Thyroid gland (tissue), 4 donors: ENCODE measurements at regions not wholly inside any gene's neighbourhood (a gene's known extent, or its start where the extent isn't known, plus 50 kb on each side); places are given as distances from the start of the nearest gene placed in this dataset.

ENCODE experiments used
- CTCF ChIP-seq, 6 experiments: fragments of 200-600 bp in 3 of 6; fragments of 450-650 bp in 3 of 6; sonication (generic) in 3 of 6; IDR thresholded peaks; one replicate each; pipeline ENCODE4 v1.5.1; 2016 to 2019; ENCODE audit warnings: antibody characterized with exemption in 6 of 6, mild to moderate bottlenecking in 2 of 6, inconsistent platforms in 1 of 6, moderate library complexity in 1 of 6
- POLR2A ChIP-seq, 2 donors: fragments of 450-650 bp; IDR thresholded peaks; one replicate each; pipeline ENCODE4 v1.6.1; 2017; ENCODE audit warnings: antibody characterized with exemption in 2 of 2, mild to moderate bottlenecking in 2 of 2, moderate library complexity in 1 of 2

DNA sequence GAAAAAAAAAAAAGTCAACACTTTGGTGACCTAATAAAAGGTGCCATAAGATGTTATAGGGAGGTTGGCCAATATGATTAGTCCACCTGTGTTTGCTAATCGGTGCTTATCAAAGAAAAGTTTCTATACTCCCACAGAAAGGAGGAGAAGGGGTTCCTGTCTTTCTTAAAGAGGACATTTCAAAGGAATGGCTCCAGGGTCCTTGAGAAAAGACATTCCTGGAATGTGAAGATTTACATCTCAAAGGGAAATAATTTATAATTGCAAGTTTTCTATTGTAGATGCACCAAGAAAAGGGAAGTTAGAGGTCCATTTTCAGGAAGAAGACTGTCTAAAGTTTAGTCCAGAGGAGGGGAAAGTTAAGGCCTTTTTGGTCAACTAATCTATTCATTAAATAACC is 715.3 kb downstream of the NXPH1 start:
- TF ChIP-seq CTCF (IDR thresholded peaks at IDR 0.05) = no peak
- TF ChIP-seq POLR2A (IDR thresholded peaks at IDR 0.05) = no peak
